ENCODE measurements at regions not wholly inside any gene's neighbourhood (a gene's known extent, or its start where the extent isn't known, plus 50 kb on each side); places are given as distances from the start of the nearest gene placed in this dataset.

GRCh38 chr2:220181165-220181564, 553.7 kb downstream of the SLC4A3 start:
- no peak for DNase-seq
- no peaks in the 10 kb centered on the region for H3K27me3 Mint-ChIP-seq
- H3K4me3 Mint-ChIP-seq = no peak overlapping the region
- H3K4me1 Mint-ChIP-seq (ENCODE audit: low read depth) = no peaks in the 10 kb centered on the region
- H3K27ac Mint-ChIP-seq = no peak overlapping the region
- no peaks in the 10 kb centered on the region for H3K9me3 Mint-ChIP-seq
- H3K36me3 Mint-ChIP-seq (ENCODE audit: low read depth) = no peaks in the 10 kb centered on the region

- H3K36me3 Mint-ChIP-seq (ENCODE audit: low read depth) = no peaks in the 10 kb centered on the region
- H3K27ac Mint-ChIP-seq = no peak overlapping the region
- H3K4me3 Mint-ChIP-seq = no peak overlapping the region
- no peaks in the 10 kb centered on the region for H3K9me3 Mint-ChIP-seq
- H3K27me3 Mint-ChIP-seq = no peaks in the 10 kb centered on the region
- no peaks in the 10 kb centered on the region for H3K4me1 Mint-ChIP-seq (ENCODE audit: low read depth)
- no peak for DNase-seq
These were observed 555.4 kb downstream of the SLC4A3 start for GRCh38 chr2:220182790-220183189.

GRCh38 chr2:220185766-220186305, 558.4 kb downstream of the SLC4A3 start:
- H3K4me3 Mint-ChIP-seq = no peak overlapping the region

DNA sequence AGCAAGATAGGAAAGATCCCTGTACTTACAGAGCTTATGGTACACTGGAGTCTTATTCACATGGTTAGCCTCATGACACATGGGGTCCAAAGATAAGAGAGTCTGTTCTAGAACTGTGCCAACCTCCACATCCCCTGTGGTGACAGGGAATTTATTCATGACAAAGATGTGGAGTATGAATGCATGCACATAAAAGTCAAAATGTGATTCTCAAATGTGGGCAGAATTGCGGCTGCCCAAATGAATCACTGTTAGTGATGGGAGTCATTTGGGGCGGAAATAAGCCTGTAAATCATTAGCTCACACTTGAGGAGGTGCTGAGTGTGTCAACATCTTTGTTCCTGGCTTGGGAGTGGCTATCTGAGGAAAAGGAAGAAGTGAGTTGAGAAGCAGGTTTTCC, 560.6 kb downstream of the SLC4A3 start:
- no peak overlapping the region for H3K4me3 Mint-ChIP-seq
- H3K27me3 Mint-ChIP-seq = no peaks in the 10 kb centered on the region
- H3K4me1 Mint-ChIP-seq (ENCODE audit: low read depth) = no peaks in the 10 kb centered on the region
- H3K9me3 Mint-ChIP-seq = peaks cover 2% of the 10 kb centered on the region
- DNase-seq = no peak
- no peak overlapping the region for H3K27ac Mint-ChIP-seq
- H3K36me3 Mint-ChIP-seq (ENCODE audit: low read depth) = no peaks in the 10 kb centered on the region

More at GRCh38 chr2:220185766-220186305, 558.4 kb downstream of the SLC4A3 start:
- Mint-ChIP-seq H3K27ac (no peak overlapping the region), H3K4me1 (ENCODE audit: low read depth) (no peaks in the 10 kb centered on the region), H3K36me3 (ENCODE audit: low read depth) (no peaks in the 10 kb centered on the region), H3K27me3 (no peaks in the 10 kb centered on the region), H3K9me3 (no peaks in the 10 kb centered on the region)
- no peak for DNase-seq

DNA sequence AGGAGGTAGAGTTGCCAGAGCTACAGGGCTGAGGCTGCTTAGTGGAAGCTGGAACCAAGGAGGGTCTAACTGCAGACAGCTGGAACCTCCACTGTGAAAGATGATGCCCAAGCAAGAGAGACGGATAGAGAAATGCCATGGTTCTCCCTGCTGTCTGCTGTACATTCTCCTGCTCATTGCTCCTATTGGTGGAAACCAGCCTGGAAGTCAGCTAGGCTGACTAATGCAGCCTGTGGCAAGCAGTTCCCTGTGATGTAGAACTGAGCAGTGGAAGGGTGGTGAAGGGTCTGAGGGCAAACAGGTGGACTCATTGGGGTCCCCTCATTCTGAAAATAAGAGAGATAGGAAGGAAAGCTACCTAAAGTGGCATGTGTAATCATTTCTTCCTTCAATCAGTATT, 563.6 kb downstream of the SLC4A3 start:
- no peak overlapping the region for H3K4me3 Mint-ChIP-seq
- no peaks in the 10 kb centered on the region for H3K4me1 Mint-ChIP-seq (ENCODE audit: low read depth)
- no peaks in the 10 kb centered on the region for H3K27me3 Mint-ChIP-seq
- no peaks in the 10 kb centered on the region for H3K36me3 Mint-ChIP-seq (ENCODE audit: low read depth)
- no peak for DNase-seq
- peaks cover 5% of the 10 kb centered on the region for H3K9me3 Mint-ChIP-seq
- H3K27ac Mint-ChIP-seq = no peak overlapping the region

DNA sequence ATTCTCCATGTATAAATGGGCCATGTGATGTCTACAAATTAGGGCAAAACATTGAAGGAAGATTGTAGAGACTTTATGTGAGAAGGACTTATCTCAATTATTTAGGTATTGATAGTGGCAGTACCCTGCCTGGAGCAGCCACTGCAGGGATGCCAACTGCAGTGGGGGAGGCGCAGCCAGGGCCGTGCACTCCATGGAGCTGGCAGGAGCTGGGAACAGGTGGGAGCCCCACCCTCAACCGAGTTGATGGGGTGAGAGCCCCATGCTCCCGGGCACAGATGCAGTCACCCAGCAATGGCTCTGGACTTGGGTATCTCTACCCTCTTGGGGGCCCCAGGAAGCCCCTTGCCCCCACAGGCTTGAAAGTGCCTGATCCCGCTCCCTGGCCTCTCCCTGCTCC, 564.3 kb downstream of the SLC4A3 start:
- no peak for DNase-seq
- Mint-ChIP-seq H3K9me3 (peaks cover 5% of the 10 kb centered on the region), H3K27ac (no peak overlapping the region), H3K4me3 (no peak overlapping the region), H3K27me3 (no peaks in the 10 kb centered on the region), H3K36me3 (ENCODE audit: low read depth) (no peaks in the 10 kb centered on the region), H3K4me1 (ENCODE audit: low read depth) (no peaks in the 10 kb centered on the region)

- no peak for DNase-seq
- no peak overlapping the region for H3K4me3 Mint-ChIP-seq
- H3K27me3 Mint-ChIP-seq = no peaks in the 10 kb centered on the region
- peaks cover 5% of the 10 kb centered on the region for H3K9me3 Mint-ChIP-seq
- H3K4me1 Mint-ChIP-seq (ENCODE audit: low read depth) = no peaks in the 10 kb centered on the region
- no peak overlapping the region for H3K27ac Mint-ChIP-seq
- no peaks in the 10 kb centered on the region for H3K36me3 Mint-ChIP-seq (ENCODE audit: low read depth)
These were observed 565.7 kb downstream of the SLC4A3 start for GRCh38 chr2:220192994-220193753.

DNA sequence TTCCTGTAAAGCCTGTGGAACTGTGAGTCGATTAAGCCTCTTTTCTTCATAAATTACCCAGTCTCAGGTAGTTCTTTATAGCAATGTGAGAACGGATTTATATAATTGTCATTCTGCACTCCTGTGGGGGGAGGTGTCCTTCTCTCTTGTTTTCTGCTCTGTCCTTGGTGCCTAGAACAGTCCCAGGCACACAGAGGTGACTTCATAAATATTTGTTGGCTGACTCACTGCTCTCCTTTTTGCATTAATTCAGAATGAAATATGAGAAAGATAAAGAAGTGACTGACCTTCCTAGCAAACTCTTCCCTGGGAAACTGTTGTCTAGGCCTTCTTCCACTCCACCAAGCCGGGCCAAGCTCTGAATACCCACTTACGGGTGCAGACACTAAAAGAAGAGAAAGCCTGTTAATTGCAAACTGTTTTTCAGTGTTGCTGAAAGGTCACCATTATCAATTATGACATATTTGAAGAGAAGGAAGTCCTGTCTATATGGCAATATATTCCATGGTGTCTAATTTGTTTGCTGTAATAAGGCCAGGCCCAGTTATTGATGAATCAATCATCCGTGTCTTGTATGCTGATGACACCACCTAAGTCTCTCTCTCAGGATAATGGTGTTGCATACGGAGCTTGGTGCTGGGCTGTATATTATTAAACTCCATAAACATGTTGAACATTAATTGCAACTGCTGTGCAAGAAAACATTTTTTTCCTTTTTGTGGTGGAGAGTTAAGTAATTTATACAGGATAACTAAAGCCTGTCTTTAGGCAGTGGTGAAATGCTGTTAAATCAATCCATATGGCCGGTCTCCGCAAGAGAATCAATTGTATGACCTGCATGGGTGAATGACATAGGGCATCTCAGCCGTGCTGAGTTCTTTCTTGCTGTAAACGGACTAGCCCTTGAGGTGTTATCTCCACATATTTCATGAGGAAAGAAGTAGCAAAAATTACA, 567.5 kb downstream of the SLC4A3 start:
- no peaks in the 10 kb centered on the region for H3K27me3 Mint-ChIP-seq
- H3K27ac Mint-ChIP-seq = no peak overlapping the region
- H3K4me1 Mint-ChIP-seq (ENCODE audit: low read depth) = no peaks in the 10 kb centered on the region
- no peak for DNase-seq
- peaks cover 5% of the 10 kb centered on the region for H3K9me3 Mint-ChIP-seq
- no peak overlapping the region for H3K4me3 Mint-ChIP-seq
- no peaks in the 10 kb centered on the region for H3K36me3 Mint-ChIP-seq (ENCODE audit: low read depth)

GRCh38 chr2:220198896-220199295, 571.5 kb downstream of the SLC4A3 start:
- Mint-ChIP-seq H3K27ac (no peak overlapping the region), H3K9me3 (peaks cover 2% of the 10 kb centered on the region), H3K4me3 (no peak overlapping the region), H3K4me1 (ENCODE audit: low read depth) (no peaks in the 10 kb centered on the region), H3K27me3 (no peaks in the 10 kb centered on the region), H3K36me3 (ENCODE audit: low read depth) (no peaks in the 10 kb centered on the region)
- DNase-seq = no peak

DNA sequence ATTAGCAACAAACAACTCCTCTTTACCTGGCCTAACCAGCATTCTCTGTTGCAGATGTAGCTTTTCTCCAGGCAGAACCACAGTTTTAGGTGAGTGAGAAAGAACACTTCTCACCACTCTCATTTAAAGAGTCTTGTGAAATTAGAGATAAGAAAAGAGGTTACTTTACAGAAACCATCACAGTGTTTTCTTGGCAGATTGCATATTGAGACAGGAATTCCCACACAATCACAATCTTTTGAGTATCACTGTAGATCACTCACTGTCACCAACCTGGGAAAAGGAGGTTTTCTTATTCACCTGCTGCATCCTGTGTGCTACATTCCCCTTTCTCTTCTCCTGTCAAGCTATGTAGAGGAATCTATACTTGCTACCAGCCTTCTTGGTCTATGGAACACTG, 574.6 kb downstream of the SLC4A3 start:
- Mint-ChIP-seq H3K36me3 (ENCODE audit: low read depth) (no peaks in the 10 kb centered on the region), H3K27me3 (no peaks in the 10 kb centered on the region), H3K4me3 (no peak overlapping the region)

DNA sequence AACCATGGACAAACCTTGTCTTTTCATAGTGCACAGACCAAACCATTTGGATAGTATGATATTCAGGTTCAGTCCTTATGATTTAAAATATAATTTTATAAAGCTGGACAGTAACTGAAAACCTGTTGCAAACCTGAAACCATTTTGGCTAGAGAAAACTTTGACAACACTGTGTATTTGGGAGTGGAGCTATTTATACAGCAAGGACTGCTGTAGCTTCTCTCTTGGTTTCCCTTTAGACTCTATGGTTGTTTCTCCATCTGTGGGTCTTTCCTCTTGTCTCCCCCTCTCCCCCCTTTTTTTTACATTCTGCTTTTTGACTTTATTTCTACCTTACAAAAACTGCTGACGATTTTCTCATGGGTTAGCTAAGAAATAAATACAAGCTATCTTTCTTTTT, 581.7 kb downstream of the SLC4A3 start:
- DNase-seq = no peak
- Mint-ChIP-seq H3K4me1 (ENCODE audit: low read depth) (no peaks in the 10 kb centered on the region), H3K9me3 (no peaks in the 10 kb centered on the region), H3K36me3 (ENCODE audit: low read depth) (no peaks in the 10 kb centered on the region), H3K27me3 (no peaks in the 10 kb centered on the region), H3K27ac (no peak overlapping the region), H3K4me3 (no peak overlapping the region)

More for the DNA sequence above, 574.6 kb downstream of the SLC4A3 start:
- H3K4me1 Mint-ChIP-seq (ENCODE audit: low read depth) = no peaks in the 10 kb centered on the region
- no peak for DNase-seq
- H3K27ac Mint-ChIP-seq = no peak overlapping the region
- H3K9me3 Mint-ChIP-seq = no peaks in the 10 kb centered on the region

DNA sequence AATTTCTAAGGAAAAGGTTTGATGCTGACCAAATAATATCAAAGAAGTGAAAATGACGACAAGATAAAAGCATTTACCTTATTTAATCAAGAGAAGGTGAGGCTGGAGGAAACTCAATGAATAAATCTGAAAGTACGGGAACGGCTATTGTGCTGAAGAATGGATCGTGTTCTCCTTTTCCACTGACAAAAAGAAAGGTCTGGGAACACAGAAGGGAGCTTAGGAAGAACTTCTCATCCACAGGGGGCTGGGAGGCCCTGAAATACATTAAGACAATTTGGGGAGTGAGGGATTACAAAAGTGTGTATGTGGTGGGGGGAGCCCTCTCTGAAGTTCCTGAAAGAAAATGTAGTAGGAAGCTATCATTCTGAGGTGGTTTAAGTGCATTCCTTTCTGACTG, 582.3 kb downstream of the SLC4A3 start:
- no peaks in the 10 kb centered on the region for H3K36me3 Mint-ChIP-seq (ENCODE audit: low read depth)
- no peak overlapping the region for H3K27ac Mint-ChIP-seq
- no peaks in the 10 kb centered on the region for H3K27me3 Mint-ChIP-seq

GRCh38 chr2:220212296-220213080, 585.1 kb downstream of the SLC4A3 start:
- H3K36me3 Mint-ChIP-seq (ENCODE audit: low read depth) = no peaks in the 10 kb centered on the region
- H3K4me1 Mint-ChIP-seq (ENCODE audit: low read depth) = no peaks in the 10 kb centered on the region
- no peak overlapping the region for H3K4me3 Mint-ChIP-seq
- no peaks in the 10 kb centered on the region for H3K9me3 Mint-ChIP-seq
- DNase-seq = no peak
- no peaks in the 10 kb centered on the region for H3K27me3 Mint-ChIP-seq
- H3K27ac Mint-ChIP-seq = no peak overlapping the region

More for the DNA sequence above, 582.3 kb downstream of the SLC4A3 start:
- Mint-ChIP-seq H3K4me1 (ENCODE audit: low read depth) (no peaks in the 10 kb centered on the region), H3K4me3 (no peak overlapping the region), H3K9me3 (no peaks in the 10 kb centered on the region)
- no peak for DNase-seq

GRCh38 chr2:220215785-220216184, 588.4 kb downstream of the SLC4A3 start:
- Mint-ChIP-seq H3K4me1 (ENCODE audit: low read depth) (no peaks in the 10 kb centered on the region), H3K27me3 (no peaks in the 10 kb centered on the region), H3K4me3 (no peak overlapping the region), H3K9me3 (no peaks in the 10 kb centered on the region), H3K27ac (no peak overlapping the region), H3K36me3 (ENCODE audit: low read depth) (no peaks in the 10 kb centered on the region)
- no peak for DNase-seq

All from activated T-cell treated with anti-CD3 and anti-CD28 coated beads, Interleukin-2, amount 50 U/mL, for 24 hours (primary cell).